ENCODE measurements at regions not wholly inside any gene's neighbourhood (a gene's known extent, or its start where the extent isn't known, plus 50 kb on each side); places are given as distances from the start of the nearest gene placed in this dataset.

- in situ Hi-C loops (cut with MboI; ENCODE audit: low sequenced_read_pairs, unreplicated experiment): no loop called here
- TF ChIP-seq, protein P1, sequence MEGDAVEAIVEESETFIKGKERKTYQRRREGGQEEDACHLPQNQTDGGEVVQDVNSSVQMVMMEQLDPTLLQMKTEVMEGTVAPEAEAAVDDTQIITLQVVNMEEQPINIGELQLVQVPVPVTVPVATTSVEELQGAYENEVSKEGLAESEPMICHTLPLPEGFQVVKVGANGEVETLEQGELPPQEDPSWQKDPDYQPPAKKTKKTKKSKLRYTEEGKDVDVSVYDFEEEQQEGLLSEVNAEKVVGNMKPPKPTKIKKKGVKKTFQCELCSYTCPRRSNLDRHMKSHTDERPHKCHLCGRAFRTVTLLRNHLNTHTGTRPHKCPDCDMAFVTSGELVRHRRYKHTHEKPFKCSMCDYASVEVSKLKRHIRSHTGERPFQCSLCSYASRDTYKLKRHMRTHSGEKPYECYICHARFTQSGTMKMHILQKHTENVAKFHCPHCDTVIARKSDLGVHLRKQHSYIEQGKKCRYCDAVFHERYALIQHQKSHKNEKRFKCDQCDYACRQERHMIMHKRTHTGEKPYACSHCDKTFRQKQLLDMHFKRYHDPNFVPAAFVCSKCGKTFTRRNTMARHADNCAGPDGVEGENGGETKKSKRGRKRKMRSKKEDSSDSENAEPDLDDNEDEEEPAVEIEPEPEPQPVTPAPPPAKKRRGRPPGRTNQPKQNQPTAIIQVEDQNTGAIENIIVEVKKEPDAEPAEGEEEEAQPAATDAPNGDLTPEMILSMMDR (IDR thresholded peaks at IDR 0.05; ENCODE audit: borderline replicate concordance, control extremely low read depth, extremely low read depth, insufficient read depth, missing control alignments): no peak
- no peak for DNase-seq (ENCODE audit: low spot score)
Observed at GRCh38 chr14:104245723-104246122, 107.3 kb downstream of the KIF26A start.

DNA sequence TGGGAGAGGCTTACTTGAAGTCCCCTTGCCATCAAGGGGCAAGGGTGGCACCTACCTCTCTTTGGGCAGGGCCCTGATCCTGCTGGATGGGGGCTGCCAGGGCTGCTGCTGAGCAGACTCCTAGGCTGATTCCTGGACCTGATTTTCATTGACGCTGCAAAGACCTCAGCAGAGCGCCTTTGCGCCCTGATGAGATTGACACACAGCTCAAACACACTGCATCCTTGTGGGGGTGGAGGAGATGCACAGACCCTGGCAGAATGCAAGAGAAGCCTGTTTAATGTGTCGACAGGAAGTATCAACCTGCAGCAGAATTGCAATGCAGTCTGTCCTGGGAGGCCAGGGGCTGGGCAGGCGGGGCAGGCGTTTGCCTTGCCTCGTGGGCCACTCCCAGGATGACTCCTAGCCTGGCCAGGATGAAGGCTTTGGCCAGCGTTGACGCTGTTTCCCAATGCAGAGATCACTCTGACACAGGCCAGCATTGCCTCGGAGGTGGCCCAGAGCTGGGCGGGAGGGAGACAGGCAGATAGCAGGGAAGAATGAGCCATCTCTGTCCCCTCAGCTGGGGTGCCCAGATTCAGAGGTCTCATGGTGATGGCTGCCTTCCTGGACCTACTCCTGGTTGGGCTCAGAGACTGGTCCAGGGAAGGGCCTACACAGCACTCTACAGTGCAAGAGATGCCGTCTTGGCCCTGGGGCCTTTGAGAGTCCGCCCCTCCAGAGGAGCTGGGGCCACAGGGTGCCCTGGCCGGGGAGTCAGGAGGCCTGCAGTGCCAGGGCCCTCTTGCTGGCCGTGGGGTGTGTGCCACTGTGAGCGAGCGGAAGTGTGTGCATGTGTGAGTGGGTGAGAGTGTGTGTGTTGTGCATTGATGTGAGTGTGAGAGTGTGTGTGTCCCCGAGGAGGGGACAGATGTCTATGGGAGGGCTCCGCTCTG is 108.3 kb downstream of the KIF26A start:
- in situ Hi-C loops (cut with MboI; ENCODE audit: low sequenced_read_pairs, unreplicated experiment): no loop called here
- no peak for DNase-seq (ENCODE audit: low spot score)
- TF ChIP-seq, protein P1 (IDR thresholded peaks at IDR 0.05; ENCODE audit: borderline replicate concordance, control extremely low read depth, extremely low read depth, insufficient read depth, missing control alignments): no peak

- in situ Hi-C loops (cut with MboI; ENCODE audit: low sequenced_read_pairs, unreplicated experiment): no loop called here
- DNase-seq (ENCODE audit: low spot score): no peak
- TF ChIP-seq, protein P1 (IDR thresholded peaks at IDR 0.05; ENCODE audit: borderline replicate concordance, control extremely low read depth, extremely low read depth, insufficient read depth, missing control alignments): no peak
Observed at GRCh38 chr14:104247336-104248202, 109.2 kb downstream of the KIF26A start.

- in situ Hi-C loops (cut with MboI; ENCODE audit: low sequenced_read_pairs, unreplicated experiment): no loop called here
- DNase-seq (ENCODE audit: low spot score): no peak
- TF ChIP-seq, protein P1 (IDR thresholded peaks at IDR 0.05; ENCODE audit: borderline replicate concordance, control extremely low read depth, extremely low read depth, insufficient read depth, missing control alignments): no peak
Observed at GRCh38 chr14:104248203-104249055, 110.0 kb downstream of the KIF26A start.

- TF ChIP-seq, protein P1 (IDR thresholded peaks at IDR 0.05; ENCODE audit: borderline replicate concordance, control extremely low read depth, extremely low read depth, insufficient read depth, missing control alignments): no peak
- DNase-seq (ENCODE audit: low spot score): no peak
- in situ Hi-C loops (cut with MboI; ENCODE audit: low sequenced_read_pairs, unreplicated experiment): no loop called here
Observed at GRCh38 chr14:104249089-104249488, 110.7 kb downstream of the KIF26A start.

GRCh38 chr14:104249706-104250105 is 111.3 kb downstream of the KIF26A start:
- TF ChIP-seq, protein P1 (IDR thresholded peaks at IDR 0.05; ENCODE audit: borderline replicate concordance, control extremely low read depth, extremely low read depth, insufficient read depth, missing control alignments): no peak
- peak; percentile 22 for DNase-seq (ENCODE audit: low spot score)
- in situ Hi-C loops (cut with MboI; ENCODE audit: low sequenced_read_pairs, unreplicated experiment): no loop called here
